ENCODE measurements at regions not wholly inside any gene's neighbourhood (a gene's known extent, or its start where the extent isn't known, plus 50 kb on each side); places are given as distances from the start of the nearest gene placed in this dataset.
A peak's percentile ranks its signal among the peaks of the same experiment; 100 is the strongest.
"Not testable (repeated sequence)": the region's sequence is repeated elsewhere in the genome, so short reads cannot be mapped to it uniquely, and the experiment has no call there.

GRCh38 chr15:26261413-26261812 lies 398.3 kb upstream of the ATP10A start:
- DNase-seq (ENCODE audit: low read depth in 2 of 2) = no peak

DNA sequence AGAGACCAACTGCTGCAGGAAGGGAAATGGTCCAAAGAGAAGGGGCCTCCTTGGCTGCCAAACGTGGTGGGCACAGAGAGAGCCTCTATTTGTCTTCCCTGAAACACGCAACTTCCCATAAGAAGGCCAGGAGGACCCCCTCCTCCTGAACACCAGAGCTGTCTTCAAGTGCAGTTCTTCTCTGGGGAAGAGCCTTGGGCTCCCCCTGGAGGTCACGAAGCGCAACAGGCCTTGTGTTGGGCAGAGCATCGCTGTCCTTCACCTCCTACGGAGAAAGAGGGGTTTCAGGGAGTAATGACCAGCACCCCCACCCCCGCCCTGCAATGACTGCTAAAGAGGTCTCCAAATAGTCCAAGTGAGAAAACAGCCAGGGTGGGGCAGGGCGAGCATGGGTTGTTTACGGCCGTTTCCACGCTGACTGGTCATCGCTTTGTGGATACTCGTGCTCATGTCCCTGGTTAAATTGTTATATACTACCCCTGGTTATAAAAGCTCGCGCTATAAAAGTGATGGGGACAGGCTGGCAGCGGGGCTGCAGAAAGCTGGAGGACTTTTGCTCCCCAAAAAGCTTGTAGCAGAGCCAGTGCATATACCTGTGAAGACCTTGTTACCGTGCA lies 397.5 kb upstream of the ATP10A start:
- DNase-seq (ENCODE audit: low read depth in 2 of 2) = peak; percentile 3 to 16

DNA sequence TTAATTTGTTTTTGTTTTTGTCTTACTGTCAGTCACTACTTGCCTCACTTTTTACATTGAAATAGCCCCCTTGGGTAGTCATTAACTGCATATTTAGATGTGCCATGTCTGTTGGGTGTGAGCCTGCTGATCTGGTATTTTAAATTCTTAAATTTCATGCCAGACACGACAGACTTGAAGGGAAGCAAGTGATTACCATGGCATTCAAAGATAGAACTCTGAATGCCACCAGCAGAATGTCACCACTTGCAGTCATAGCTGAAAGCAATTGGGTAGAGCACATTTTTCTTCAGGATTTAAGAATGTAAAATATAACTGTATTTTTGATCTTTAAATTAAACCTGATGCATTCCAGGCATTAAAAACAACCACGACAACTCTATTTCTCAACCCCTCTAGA lies 396.5 kb upstream of the ATP10A start:
- DNase-seq (ENCODE audit: low read depth in 2 of 2) = no peak

DNA sequence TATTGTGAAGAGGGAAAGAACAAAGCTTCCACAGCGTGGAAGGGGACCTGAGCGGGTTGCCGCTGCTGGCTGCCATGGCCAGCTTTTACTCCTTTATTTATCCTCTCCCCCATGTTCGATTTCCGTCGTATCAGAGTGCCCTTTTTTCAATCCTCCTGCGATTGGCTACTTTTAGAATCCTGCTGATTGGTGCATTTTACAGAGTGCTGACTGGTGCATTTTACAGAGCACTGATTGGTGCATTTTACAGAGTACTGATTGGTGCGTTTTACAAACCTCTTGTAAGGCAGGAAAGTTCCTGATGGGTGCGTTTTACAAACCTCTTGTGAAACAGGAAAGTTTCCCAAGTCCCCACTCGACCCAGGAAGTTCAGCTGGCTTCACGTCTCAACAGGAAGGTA lies 381.7 kb upstream of the ATP10A start:
- DNase-seq (ENCODE audit: low read depth in 2 of 2) = not testable (repeated sequence)

DNA sequence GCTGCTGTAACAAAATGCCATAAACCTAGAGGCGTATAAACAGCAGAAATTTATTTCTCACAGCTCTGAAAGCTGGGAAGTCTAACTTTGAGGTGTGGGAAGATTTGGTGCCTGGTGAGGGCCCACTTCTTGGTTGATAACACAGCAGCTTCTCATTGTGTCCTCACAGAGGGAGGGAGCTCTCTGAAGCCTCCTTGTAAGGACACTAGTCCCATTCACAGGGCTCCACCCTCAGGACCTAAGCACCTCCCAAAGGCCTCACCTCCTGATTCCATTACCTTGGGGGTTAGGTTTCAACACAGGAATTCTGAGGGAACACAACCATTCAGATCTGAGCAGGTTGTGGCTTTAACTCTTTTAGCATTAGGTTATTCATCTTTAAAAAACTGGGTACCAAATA lies 380.3 kb upstream of the ATP10A start:
- no peak for DNase-seq (ENCODE audit: low read depth in 2 of 2)

DNA sequence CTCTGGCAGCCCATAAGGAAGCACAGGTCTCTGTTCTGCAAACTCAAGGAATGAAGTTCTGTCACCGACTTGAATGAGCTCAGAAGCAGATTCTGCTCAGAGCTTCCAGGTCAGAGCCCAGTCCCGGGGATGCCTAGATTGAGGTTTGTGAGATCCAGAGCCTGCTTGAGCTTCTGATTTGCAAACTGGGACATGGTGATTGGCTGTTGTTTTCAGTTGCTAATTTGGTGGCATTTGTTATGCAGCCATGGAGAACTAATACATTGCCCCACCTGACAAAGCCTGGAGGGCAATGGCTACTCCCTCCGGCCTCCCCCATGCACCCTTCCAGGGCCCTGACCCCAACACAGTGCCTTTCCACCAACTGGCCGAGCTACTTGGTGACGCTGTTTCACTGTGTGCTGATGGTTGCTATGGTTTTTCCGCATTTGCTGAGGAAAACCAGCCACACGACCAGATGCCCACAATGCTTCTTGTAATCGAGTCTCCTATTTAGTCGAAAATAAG lies 379.5 kb upstream of the ATP10A start:
- DNase-seq (ENCODE audit: low read depth in 2 of 2) = no peak

DNA sequence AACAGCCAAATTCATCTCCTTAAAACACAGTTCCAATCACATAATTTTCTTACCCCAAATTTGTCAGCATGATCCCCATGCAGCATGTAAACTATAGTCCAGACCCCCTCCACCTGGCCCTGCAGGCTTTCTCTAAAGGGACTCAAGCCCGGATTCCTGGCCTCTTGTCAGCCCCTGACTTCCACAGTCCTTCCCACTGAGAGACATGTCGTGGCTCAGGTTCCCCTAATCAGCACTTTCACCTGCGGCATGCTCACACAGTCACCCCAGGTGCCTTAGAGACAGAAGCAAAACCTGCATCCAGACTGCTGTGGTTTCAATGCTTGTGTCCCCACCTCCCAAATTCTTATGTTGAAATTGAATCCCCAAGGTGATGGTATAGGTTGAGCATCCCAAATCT lies 372.7 kb upstream of the ATP10A start:
- DNase-seq (ENCODE audit: low read depth in 2 of 2) = no peak

DNA sequence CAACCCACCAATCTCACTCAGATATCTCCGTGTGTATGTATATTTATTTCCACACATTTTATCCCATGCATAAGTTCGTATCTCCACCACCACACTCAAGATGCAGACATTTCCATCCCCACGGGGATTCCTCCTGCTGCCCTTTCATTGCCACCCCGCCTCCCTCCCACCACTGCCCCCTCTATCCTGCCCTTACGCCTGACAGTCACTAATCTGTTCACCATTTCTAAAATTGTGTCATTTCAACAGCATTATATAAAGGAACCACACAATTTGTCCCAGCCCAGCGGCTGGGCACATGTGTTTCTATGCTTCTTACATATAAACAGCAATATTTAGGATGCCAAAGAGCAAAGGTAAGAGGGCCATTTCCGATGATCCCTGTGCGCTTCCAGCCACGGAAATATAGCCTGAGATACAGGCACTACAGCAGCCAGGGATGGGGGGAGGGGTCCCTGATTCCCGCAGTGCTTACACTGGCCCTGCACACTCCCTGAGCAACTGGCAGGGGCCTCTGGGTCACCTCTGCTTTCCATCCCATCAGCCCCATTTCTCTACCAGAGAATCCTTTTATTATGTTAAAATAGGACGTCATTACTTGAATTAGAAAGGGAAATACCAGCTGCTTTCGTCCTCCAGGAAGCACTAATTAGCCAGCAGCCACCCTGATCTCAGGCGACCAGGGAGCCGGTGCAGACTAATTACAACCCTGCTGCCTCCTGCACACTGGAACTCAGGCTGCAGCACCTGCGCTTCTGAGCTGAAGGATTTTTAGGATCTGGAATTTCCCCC lies 372.0 kb upstream of the ATP10A start:
- no peak for DNase-seq (ENCODE audit: low read depth in 2 of 2)

- no peak for DNase-seq (ENCODE audit: low read depth in 2 of 2)
Observed at GRCh38 chr15:26232691-26233090, 369.6 kb upstream of the ATP10A start.

- DNase-seq (ENCODE audit: low read depth in 2 of 2) = no peak
Observed at GRCh38 chr15:26231096-26231495, 368.0 kb upstream of the ATP10A start.

- no peak for DNase-seq (ENCODE audit: low read depth in 2 of 2)
Observed at GRCh38 chr15:26224266-26224665, 361.1 kb upstream of the ATP10A start.

DNA sequence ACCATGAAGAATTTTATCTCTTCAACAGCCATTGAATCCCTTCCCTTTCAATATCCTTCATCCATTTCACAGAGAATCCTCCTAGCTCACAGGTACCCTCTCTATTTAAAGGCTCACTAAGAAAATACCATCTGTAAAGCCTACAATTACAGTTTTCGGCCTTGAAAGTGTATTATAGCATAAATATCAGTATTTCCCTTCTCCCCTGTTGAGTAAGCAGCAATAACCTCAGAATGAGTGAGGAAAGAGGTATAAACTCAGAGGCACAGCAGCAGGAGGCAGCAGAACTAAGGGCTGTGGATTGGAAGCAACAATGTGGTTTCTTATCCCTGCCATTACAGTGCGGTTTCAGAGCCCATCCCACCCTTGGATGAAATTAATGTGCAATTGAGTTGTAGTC lies 360.6 kb upstream of the ATP10A start:
- no peak for DNase-seq (ENCODE audit: low read depth in 2 of 2)

DNA sequence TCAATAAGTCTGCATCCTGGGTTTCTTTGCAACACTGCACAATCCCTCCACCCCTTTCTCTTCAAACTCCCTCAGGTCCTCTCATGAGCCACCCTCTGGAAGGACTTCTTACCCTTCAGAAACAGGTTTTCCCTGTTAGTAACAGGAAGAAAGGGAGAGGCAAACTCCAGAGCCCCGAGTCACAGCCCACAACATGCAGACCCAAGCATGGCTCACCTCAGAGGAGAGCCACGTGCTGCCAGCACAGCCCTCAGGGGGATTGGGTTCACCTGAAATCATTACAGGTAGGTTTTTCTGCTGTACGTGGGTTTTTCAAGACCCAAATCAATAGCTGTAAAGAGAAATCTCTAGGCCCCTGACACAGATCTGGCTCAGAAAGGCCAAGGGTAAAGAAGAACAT lies 359.7 kb upstream of the ATP10A start:
- DNase-seq (ENCODE audit: low read depth in 2 of 2) = no peak

GRCh38 chr15:26217043-26217442 lies 353.9 kb upstream of the ATP10A start:
- not testable (repeated sequence) for DNase-seq (ENCODE audit: low read depth in 2 of 2)

- no peak for DNase-seq (ENCODE audit: low read depth in 2 of 2)
Observed at GRCh38 chr15:26214290-26214689, 351.2 kb upstream of the ATP10A start.

- no peak for DNase-seq (ENCODE audit: low read depth in 2 of 2)
Observed at GRCh38 chr15:26213427-26213826, 350.3 kb upstream of the ATP10A start.

DNA sequence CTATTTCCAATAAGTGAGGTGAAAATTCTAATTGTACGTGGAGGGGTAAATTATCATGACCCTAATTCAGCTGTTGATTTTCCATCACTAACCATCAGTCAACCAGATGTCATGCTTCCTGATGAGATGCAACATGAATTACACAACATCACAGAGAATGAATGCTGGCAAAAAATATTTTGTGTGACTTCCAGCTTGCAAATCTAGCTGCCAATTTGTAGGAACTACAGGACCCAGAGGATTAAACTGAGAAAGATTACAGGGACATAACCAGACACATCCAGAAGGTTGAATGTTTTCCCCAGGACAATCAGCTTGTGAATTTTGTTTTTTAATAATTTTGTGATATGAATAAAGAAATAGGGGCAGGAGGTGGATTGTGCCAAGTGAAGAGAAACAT lies 349.0 kb upstream of the ATP10A start:
- DNase-seq (ENCODE audit: low read depth in 2 of 2) = no peak

DNA sequence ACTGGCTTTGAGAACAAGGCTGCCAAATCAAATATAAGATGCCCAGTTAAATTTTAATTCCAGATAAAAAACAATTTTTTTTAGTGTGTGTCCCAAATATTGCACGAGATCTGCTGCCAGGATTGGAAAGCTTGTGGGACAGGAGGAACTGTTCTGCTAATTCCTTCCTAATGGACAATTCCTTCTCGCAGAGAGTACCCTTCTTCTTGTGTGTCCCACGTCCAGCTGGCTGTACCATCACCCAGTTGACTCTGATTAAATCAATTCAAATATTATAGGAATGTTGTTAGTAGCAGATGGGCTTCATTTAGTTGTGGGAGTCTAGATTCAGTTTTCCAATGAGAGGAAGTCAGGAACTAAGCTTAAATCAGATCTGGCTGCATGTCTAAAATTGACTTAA lies 347.9 kb upstream of the ATP10A start:
- no peak for DNase-seq (ENCODE audit: low read depth in 2 of 2)

- DNase-seq (ENCODE audit: low read depth in 2 of 2) = no peak
Observed at GRCh38 chr15:26201177-26201858, 338.2 kb upstream of the ATP10A start.

GRCh38 chr15:26200427-26200826 lies 337.3 kb upstream of the ATP10A start:
- no peak for DNase-seq (ENCODE audit: low read depth in 2 of 2)

GRCh38 chr15:26197719-26198118 lies 334.6 kb upstream of the ATP10A start:
- no peak for DNase-seq (ENCODE audit: low read depth in 2 of 2)

DNA sequence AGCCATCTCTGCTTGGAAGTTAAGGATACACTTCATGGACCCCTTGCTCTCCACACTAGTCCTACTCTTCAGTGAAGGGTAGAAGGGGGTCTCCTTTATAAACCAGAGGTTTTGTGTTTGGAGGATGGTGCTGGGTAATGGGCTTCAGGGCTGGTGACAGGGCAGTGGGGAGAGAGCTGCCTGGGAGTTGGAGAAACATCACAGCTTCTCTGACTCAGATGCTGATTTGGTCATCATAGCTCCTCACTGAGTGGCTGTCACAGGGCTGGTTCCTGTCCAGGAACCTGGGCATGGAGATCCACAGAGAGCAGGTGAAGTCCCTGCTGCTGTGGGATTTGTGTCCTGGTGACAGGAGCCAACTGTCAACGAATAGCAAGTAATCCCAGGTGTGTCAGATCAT lies 333.9 kb upstream of the ATP10A start:
- no peak for DNase-seq (ENCODE audit: low read depth in 2 of 2)

DNA sequence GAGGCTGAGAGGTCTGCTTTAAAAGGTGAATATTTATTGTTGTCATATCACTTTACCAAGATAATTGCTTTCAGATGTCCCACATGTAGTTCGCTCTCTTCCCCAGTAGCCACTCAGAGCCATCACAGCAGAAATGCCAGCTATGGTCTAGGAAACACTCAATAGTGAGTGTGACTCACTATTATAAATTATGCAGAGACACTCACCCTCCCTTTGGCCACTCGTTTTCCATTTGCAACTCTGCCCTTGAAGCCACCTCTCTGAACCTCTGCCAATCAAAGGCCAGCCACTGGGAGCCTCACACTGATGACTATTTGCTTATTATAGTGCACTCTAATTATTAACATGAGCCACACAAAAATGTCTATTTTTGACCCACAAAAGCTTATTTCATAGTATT lies 328.1 kb upstream of the ATP10A start:
- DNase-seq (ENCODE audit: low read depth in 2 of 2) = no peak
